GM12878 (cell line): ENCODE measurements at regions not wholly inside any gene's neighbourhood (a gene's known extent, or its start where the extent isn't known, plus 50 kb on each side); places are given as distances from the start of the nearest gene placed in this dataset.

Source experiments
- ATAC-seq: fragments of 200-7000 bp; cut with Tn5 transposase; 3 replicates; pipeline ENCODE4 v1.9.1; 2020; ENCODE audit warnings: mild to moderate bottlenecking, moderate library complexity
- BruUV-seq: library from RNA; stranded (reverse); fragments of 400-500 nt; replicated peaks from 2 replicates; lab custom pipeline; 2021; lab: Mats Ljungman, UMichigan
- CTCF ChIA-PET: fragments of 300-600 bp; sonication (Branson Sonifier 250); formaldehyde crosslinking; extraction: SDS; loops from one replicate; lab custom pipeline; 2021; ENCODE audit warnings: inconsistent platforms; lab: Yijun Ruan, JAX
- POLR2A ChIA-PET: fragments of 350-600 bp; formaldehyde crosslinking; extraction: SDS; loops from one replicate; lab custom pipeline; 2021; ENCODE audit warnings: inconsistent platforms; lab: Charles Lee
- RAD21 ChIA-PET: fragments of 300-600 bp; sonication (Branson Sonifier 250); formaldehyde crosslinking; loops from one replicate; lab custom pipeline; 2023; ENCODE audit warnings: antibody characterized with exemption; ENCODE audit not compliant: unreplicated experiment; lab: Charles Lee
- SMC1A ChIA-PET: fragments of 300-600 bp; sonication (Branson Sonifier 250); formaldehyde crosslinking; loops from one replicate; lab custom pipeline; 2023; ENCODE audit not compliant: unreplicated experiment, uncharacterized antibody; lab: Charles Lee
- DNase-seq: peaks from one replicate; pipeline ENCODE4 v3.0.0-alpha.2; 2011; ENCODE audit warnings: low read depth, low spot score
- FAIRE-seq: peaks from 3 replicates; lab custom pipeline; 2011; peaks lifted over from hg19 to GRCh38; lab: Jason Lieb, UNC
- H2AFZ ChIP-seq: 2 replicates; pipeline ENCODE4 v1.6.0; 2011; ENCODE audit warnings: low read depth, low read length, control low read depth; ENCODE audit not compliant: control insufficient read depth
- H3K27ac ChIP-seq: 2 replicates; pipeline ENCODE4 v1.5.1; 2011; ENCODE audit warnings: control low read depth; ENCODE audit not compliant: control insufficient read depth, insufficient read depth
- H3K27me3 ChIP-seq, 2 experiments: replicated peaks in 1 of 2; 2 replicates each; pipeline versions ENCODE4 v1.6.0 to v1.6.1; 2011; ENCODE audit warnings: low read length in 1 of 2; ENCODE audit not compliant: control insufficient read depth in 2 of 2, insufficient read depth in 2 of 2
- H3K36me3 ChIP-seq, 2 experiments: 2 replicates each; pipeline ENCODE4 v1.5.1; 2011; ENCODE audit warnings: low read length in 1 of 2; ENCODE audit not compliant: control insufficient read depth in 2 of 2, insufficient read depth in 2 of 2
- H3K4me1 ChIP-seq: 2 replicates; pipeline ENCODE4 v1.6.1; 2011; ENCODE audit warnings: mild to moderate bottlenecking, low read length, moderate library complexity, mixed read lengths; ENCODE audit not compliant: control insufficient read depth, insufficient read depth
- H3K4me2 ChIP-seq: 2 replicates; pipeline ENCODE4 v1.6.0; 2011; ENCODE audit warnings: control low read depth; ENCODE audit not compliant: control insufficient read depth, insufficient read depth
- H3K4me3 ChIP-seq: fragments of 200-600 bp; sonication (generic); 2 replicates; pipeline ENCODE4 v1.5.1; 2016
- H3K79me2 ChIP-seq: 2 replicates; pipeline ENCODE4 v1.6.0; 2011; ENCODE audit warnings: low read length; ENCODE audit not compliant: control insufficient read depth, insufficient read depth
- H3K9ac ChIP-seq: 2 replicates; pipeline ENCODE4 v1.8.0; 2011; ENCODE audit warnings: low read length, control low read depth, mixed read lengths; ENCODE audit not compliant: control insufficient read depth, insufficient read depth
- H3K9me3 ChIP-seq: replicated peaks from 3 replicates; pipeline ENCODE4 v1.5.1; 2011; ENCODE audit warnings: mild to moderate bottlenecking, low read length; ENCODE audit not compliant: control insufficient read depth, insufficient read depth
- H4K20me1 ChIP-seq: 2 replicates; pipeline ENCODE4 v1.6.0; 2011; ENCODE audit not compliant: control insufficient read depth, insufficient read depth
- EP300 ChIP-seq, 2 experiments: fragments of 150-350 bp in 1 of 2; IDR thresholded peaks; 2 replicates each; pipeline ENCODE4 v1.6.1; 2011 to 2012; ENCODE audit warnings: low read depth in 2 of 2, low read length in 2 of 2, borderline replicate concordance in 1 of 2, improper control_type of control experiment in 1 of 2, inconsistent platforms in 1 of 2; ENCODE audit not compliant: control insufficient read depth in 1 of 2
- MEF2B ChIP-seq: fragments of 450-650 bp; IDR thresholded peaks from 2 replicates; pipeline ENCODE4 v1.6.1; 2018; ENCODE audit warnings: mild to moderate bottlenecking, moderate library complexity; ENCODE audit not compliant: partially characterized antibody, poor library complexity, severe bottlenecking
- MYB ChIP-seq: fragments of 150-350 bp; IDR thresholded peaks from 2 replicates; pipeline ENCODE4 v1.6.1; 2014; ENCODE audit warnings: mild to moderate bottlenecking, low read depth, low read length, borderline replicate concordance
- NFYB ChIP-seq: IDR thresholded peaks from 2 replicates; pipeline ENCODE4 v1.6.1; 2011; ENCODE audit warnings: low read depth, mild to moderate bottlenecking, low read length, improper control_type of control experiment, moderate library complexity; ENCODE audit not compliant: insufficient read depth
- NR2C1 ChIP-seq: fragments of 450-650 bp; IDR thresholded peaks from 2 replicates; pipeline ENCODE4 v1.6.1; 2017; ENCODE audit warnings: antibody characterized with exemption, mild to moderate bottlenecking, moderate library complexity
- PAX5 ChIP-seq: IDR thresholded peaks from 2 replicates; pipeline ENCODE4 v1.6.1; 2011; ENCODE audit warnings: low read depth, low read length, borderline replicate concordance
- PML ChIP-seq: IDR thresholded peaks from 2 replicates; pipeline ENCODE4 v1.6.1; 2012; ENCODE audit warnings: low read length, inconsistent platforms
- RAD51 ChIP-seq: fragments of 450-650 bp; IDR thresholded peaks from 2 replicates; pipeline ENCODE4 v1.6.1; 2016; ENCODE audit warnings: moderate library complexity, mild to moderate bottlenecking, inconsistent platforms
- SMARCA5 ChIP-seq: fragments of 450-650 bp; IDR thresholded peaks from 2 replicates; pipeline ENCODE4 v1.6.1; 2017; ENCODE audit warnings: mild to moderate bottlenecking
- TBL1XR1 ChIP-seq: IDR thresholded peaks from 2 replicates; pipeline ENCODE4 v1.6.1; 2012; ENCODE audit warnings: low read depth, low read length, improper control_type of control experiment
- WGBS: methylation state at CpG from one replicate; pipeline ENCODE4 v1.1.6; 2016; ENCODE audit warnings: low lambda C conversion rate; ENCODE audit not compliant: insufficient replicate concordance, insufficient coverage; ENCODE audit errors: missing lambda C conversion rate; 5-methylcytosine and 5-hydroxymethylcytosine counted together
- in situ Hi-C: fragments of 300-500 bp; cut with MboI; formaldehyde crosslinking; loops from 9 replicates; pipeline ENCODE4 v1.14.3; 2018; ENCODE audit warnings: mixed read lengths
- intact Hi-C: fragments of 100-400 bp; cut with micrococcal nuclease; formaldehyde crosslinking; loops from one replicate; pipeline ENCODE4 v1.14.2; 2022; ENCODE audit not compliant: unreplicated experiment
- TF ChIP-seq, protein P1 (sequence below): fragments of 450-650 bp; IDR thresholded peaks from 2 replicates; pipeline ENCODE4 v1.6.1; 2017; ENCODE audit warnings: borderline replicate concordance
- TF ChIP-seq, protein P2 (sequence below): fragments of 450-650 bp; IDR thresholded peaks from 2 replicates; pipeline ENCODE4 v1.6.1; 2016; ENCODE audit warnings: mild to moderate bottlenecking
- TF ChIP-seq, protein P3 (sequence below): fragments of 450-650 bp; IDR thresholded peaks from 2 replicates; pipeline ENCODE4 v1.6.1; 2016; ENCODE audit warnings: mild to moderate bottlenecking
- TF ChIP-seq, protein P4 (sequence below): fragments of 450-650 bp; formaldehyde crosslinking; IDR thresholded peaks from 2 replicates; pipeline ENCODE4 v1.4.0; 2022; ENCODE audit warnings: mild to moderate bottlenecking, moderate library complexity

DNA sequence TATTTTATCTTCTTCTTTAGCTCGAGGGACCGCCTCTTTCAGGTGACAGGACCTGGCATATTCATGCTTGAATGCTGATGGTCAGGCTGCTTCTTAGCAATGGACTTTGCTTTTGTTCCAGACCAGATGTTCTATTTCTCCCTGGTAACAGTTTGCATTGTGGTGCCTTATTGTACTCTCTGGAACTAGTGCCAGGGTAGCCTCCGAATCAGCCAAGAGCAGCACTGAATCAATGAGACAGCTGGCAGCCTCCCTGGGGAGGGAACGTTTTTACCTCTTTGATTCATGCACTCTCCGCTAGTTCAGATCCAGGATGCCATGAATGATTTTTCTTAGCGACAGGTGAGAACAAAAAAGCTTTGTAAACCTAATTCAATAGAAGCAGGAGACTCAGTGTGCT is 54.1 kb upstream of the NXPH1 start (continued):
- TF ChIP-seq, protein P1, sequence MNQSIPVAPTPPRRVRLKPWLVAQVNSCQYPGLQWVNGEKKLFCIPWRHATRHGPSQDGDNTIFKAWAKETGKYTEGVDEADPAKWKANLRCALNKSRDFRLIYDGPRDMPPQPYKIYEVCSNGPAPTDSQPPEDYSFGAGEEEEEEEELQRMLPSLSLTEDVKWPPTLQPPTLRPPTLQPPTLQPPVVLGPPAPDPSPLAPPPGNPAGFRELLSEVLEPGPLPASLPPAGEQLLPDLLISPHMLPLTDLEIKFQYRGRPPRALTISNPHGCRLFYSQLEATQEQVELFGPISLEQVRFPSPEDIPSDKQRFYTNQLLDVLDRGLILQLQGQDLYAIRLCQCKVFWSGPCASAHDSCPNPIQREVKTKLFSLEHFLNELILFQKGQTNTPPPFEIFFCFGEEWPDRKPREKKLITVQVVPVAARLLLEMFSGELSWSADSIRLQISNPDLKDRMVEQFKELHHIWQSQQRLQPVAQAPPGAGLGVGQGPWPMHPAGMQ, result no peak

DNA sequence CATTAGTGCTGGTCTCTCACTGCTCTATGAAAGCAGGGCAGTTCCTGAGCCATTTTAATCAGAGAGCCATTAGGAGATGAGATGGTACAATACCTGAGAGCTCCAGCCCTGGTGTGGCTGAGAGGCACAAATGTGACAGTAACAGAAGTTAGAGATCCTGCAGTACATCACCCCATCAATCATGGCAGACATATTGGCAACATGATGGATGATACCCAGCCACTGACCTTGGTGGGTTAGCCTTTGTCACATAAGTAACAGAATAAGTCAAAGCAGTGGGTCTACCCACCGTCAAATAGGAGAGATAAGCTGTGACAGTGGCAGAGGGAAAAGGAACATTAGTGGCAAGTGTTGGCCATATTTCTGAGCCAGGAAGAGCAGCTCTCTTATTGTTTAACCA is 53.3 kb upstream of the NXPH1 start:
- H3K36me3 ChIP-seq, result no peaks in the 10 kb centered on the region
- intact Hi-C loops (no loop called here), in situ Hi-C loops (no loop called here)
- no peak overlapping the region for H3K27ac ChIP-seq
- H3K9ac ChIP-seq, result no peak overlapping the region
- no peak for DNase-seq
- no peak; the same call in 2 of the 3 replicates for ATAC-seq
- no peak overlapping the region for H3K4me3 ChIP-seq
- FAIRE-seq, result no peak
- H3K9me3 ChIP-seq, result no peaks in the 10 kb centered on the region
- H2AFZ ChIP-seq, result no peak overlapping the region
- RAD21 ChIA-PET, result no interaction called here
- SMC1A ChIA-PET, result no interaction called here
- POLR2A ChIA-PET, result no interaction called here
- H3K79me2 ChIP-seq, result no peaks in the 10 kb centered on the region
- CTCF ChIA-PET, result interaction anchor here (1.0 kb wide), 1 partner anchor 16 kb away, joined by 3 read pairs; no protein-coding TSS in a partner anchor
- H4K20me1 ChIP-seq, result no peaks in the 10 kb centered on the region
- H3K4me1 ChIP-seq, result 0 out of 2 replicates have a peak, but pooled peaks cover 1% of the 10 kb centered on the region
- BruUV-seq, result no TSS peak
- H3K4me2 ChIP-seq, result no peak overlapping the region
- no peaks in the 10 kb centered on the region for H3K27me3 ChIP-seq
- WGBS, result 95% methylated on average over 1 of the region's 1 CpG
- no peak for TF ChIP-seq EP300 (IDR thresholded peaks at IDR 0.05; ENCODE audit: borderline replicate concordance in 1 of 2, control insufficient read depth in 1 of 2, low read depth in 2 of 2, low read length in 2 of 2)
- TF ChIP-seq NR2C1, result no peak
- no peak for TF ChIP-seq TBL1XR1
- no peak for TF ChIP-seq MEF2B
- TF ChIP-seq, protein P2, sequence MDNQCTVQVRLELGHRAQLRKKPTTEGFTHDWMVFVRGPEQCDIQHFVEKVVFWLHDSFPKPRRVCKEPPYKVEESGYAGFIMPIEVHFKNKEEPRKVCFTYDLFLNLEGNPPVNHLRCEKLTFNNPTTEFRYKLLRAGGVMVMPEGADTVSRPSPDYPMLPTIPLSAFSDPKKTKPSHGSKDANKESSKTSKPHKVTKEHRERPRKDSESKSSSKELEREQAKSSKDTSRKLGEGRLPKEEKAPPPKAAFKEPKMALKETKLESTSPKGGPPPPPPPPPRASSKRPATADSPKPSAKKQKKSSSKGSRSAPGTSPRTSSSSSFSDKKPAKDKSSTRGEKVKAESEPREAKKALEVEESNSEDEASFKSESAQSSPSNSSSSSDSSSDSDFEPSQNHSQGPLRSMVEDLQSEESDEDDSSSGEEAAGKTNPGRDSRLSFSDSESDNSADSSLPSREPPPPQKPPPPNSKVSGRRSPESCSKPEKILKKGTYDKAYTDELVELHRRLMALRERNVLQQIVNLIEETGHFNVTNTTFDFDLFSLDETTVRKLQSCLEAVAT, result no peak
- no peak for TF ChIP-seq PAX5
- no peak for TF ChIP-seq PML
- TF ChIP-seq, protein P3, sequence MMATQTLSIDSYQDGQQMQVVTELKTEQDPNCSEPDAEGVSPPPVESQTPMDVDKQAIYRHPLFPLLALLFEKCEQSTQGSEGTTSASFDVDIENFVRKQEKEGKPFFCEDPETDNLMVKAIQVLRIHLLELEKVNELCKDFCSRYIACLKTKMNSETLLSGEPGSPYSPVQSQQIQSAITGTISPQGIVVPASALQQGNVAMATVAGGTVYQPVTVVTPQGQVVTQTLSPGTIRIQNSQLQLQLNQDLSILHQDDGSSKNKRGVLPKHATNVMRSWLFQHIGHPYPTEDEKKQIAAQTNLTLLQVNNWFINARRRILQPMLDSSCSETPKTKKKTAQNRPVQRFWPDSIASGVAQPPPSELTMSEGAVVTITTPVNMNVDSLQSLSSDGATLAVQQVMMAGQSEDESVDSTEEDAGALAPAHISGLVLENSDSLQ, result no peak
- TF ChIP-seq NFYB, result no peak
- no peak for TF ChIP-seq MYB
- TF ChIP-seq, protein P1, result no peak
- no peak for TF ChIP-seq RAD51
- TF ChIP-seq, protein P4, sequence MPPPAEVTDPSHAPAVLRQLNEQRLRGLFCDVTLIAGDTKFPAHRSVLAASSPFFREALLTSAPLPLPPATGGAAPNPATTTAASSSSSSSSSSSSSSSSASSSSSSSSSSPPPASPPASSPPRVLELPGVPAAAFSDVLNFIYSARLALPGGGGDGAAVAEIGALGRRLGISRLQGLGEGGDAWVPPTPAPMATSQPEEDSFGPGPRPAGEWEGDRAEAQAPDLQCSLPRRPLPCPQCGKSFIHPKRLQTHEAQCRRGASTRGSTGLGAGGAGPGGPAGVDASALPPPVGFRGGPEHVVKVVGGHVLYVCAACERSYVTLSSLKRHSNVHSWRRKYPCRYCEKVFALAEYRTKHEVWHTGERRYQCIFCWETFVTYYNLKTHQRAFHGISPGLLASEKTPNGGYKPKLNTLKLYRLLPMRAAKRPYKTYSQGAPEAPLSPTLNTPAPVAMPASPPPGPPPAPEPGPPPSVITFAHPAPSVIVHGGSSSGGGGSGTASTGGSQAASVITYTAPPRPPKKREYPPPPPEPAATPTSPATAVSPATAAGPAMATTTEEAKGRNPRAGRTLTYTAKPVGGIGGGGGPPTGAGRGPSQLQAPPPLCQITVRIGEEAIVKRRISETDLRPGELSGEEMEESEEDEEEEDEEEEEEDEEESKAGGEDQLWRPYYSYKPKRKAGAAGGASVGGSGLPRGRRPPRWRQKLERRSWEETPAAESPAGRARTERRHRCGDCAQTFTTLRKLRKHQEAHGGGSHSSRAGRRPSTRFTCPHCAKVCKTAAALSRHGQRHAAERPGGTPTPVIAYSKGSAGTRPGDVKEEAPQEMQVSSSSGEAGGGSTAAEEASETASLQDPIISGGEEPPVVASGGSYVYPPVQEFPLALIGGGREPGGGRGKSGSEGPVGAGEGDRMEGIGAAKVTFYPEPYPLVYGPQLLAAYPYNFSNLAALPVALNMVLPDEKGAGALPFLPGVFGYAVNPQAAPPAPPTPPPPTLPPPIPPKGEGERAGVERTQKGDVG (CRISPR knock-in tag), result no peak
- TF ChIP-seq SMARCA5, result no peak
